B cell (primary cell): ENCODE measurements at regions not wholly inside any gene's neighbourhood (a gene's known extent, or its start where the extent isn't known, plus 50 kb on each side); places are given as distances from the start of the nearest gene placed in this dataset.

Source experiments
- EZH2 ChIP-seq: IDR thresholded peaks from 2 replicates; pipeline ENCODE4 v1.6.1; 2012; ENCODE audit warnings: borderline replicate concordance, low read depth, mild to moderate bottlenecking, moderate library complexity, low read length; ENCODE audit not compliant: insufficient read depth, poor library complexity, severe bottlenecking
- TF ChIP-seq, protein P1 (sequence below): fragments of 200-600 bp; IDR thresholded peaks from one replicate; pipeline ENCODE4 v1.8.0; 2022; ENCODE audit warnings: antibody characterized with exemption, mild to moderate bottlenecking

DNA sequence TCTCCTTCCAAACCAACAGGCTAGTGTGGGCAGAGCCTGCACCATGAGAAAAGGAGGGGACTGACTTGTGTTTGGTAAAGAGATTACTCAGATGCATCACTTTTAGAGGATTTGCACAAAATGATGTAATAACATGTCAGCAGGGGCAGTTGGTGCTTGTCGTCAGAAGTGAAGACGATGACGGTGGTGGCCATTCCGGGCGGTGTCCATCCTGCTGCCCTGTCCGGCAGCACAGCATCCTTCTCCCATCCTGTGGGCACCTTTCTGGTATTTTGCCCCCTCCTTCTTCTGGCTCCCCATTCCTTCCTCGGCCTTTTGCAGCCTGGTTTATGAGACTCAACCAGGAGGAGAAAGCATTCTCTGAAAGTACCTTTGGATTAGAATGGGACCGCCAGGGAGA, 160.1 kb downstream of the TEX29 start:
- TF ChIP-seq, protein P1, sequence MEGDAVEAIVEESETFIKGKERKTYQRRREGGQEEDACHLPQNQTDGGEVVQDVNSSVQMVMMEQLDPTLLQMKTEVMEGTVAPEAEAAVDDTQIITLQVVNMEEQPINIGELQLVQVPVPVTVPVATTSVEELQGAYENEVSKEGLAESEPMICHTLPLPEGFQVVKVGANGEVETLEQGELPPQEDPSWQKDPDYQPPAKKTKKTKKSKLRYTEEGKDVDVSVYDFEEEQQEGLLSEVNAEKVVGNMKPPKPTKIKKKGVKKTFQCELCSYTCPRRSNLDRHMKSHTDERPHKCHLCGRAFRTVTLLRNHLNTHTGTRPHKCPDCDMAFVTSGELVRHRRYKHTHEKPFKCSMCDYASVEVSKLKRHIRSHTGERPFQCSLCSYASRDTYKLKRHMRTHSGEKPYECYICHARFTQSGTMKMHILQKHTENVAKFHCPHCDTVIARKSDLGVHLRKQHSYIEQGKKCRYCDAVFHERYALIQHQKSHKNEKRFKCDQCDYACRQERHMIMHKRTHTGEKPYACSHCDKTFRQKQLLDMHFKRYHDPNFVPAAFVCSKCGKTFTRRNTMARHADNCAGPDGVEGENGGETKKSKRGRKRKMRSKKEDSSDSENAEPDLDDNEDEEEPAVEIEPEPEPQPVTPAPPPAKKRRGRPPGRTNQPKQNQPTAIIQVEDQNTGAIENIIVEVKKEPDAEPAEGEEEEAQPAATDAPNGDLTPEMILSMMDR = no peak
- TF ChIP-seq EZH2 = no peak
